A673 (cell line): ENCODE measurements at regions not wholly inside any gene's neighbourhood (a gene's known extent, or its start where the extent isn't known, plus 50 kb on each side); places are given as distances from the start of the nearest gene placed in this dataset.

Experiments
- CTCF ChIP-seq: fragments of 300-800, 200-600 bp; sonication (generic); conservative IDR thresholded peaks from 2 replicates; pipeline ENCODE4 v1.5.1; 2017; ENCODE audit warnings: low read depth, mild to moderate bottlenecking, antibody characterized with exemption, low read length, moderate library complexity, mixed read lengths
- EZH2 ChIP-seq: fragments of 200-600 bp; sonication (generic); IDR thresholded peaks from 2 replicates; pipeline ENCODE4 v1.6.1; 2017; ENCODE audit warnings: borderline replicate concordance, low read depth, mild to moderate bottlenecking, mixed read lengths, antibody characterized with exemption, low read length; ENCODE audit not compliant: poor library complexity, severe bottlenecking

GRCh38 chr6:2497922-2498623 lies 252.6 kb downstream of the MYLK4 start:
- TF ChIP-seq CTCF (no peak), EZH2 (no peak)
